Kidney (tissue), 13 donors: ENCODE measurements at regions not wholly inside any gene's neighbourhood (a gene's known extent, or its start where the extent isn't known, plus 50 kb on each side); places are given as distances from the start of the nearest gene placed in this dataset.

Experiments
- DNase-seq, 5 donors: peaks; one replicate each; pipeline ENCODE4 v3.0.0-alpha.2; 2013 to 2020
- FAIRE-seq: peaks from 2 replicates; lab custom pipeline; 2012; peaks lifted over from hg19 to GRCh38; lab: Jason Lieb, UNC
- H3K27ac ChIP-seq, 2 donors: one replicate each; pipeline ENCODE4 v1.7.0; 2013; ENCODE audit warnings: low read depth in 2 of 2, low read length in 2 of 2, inconsistent platforms in 1 of 2
- H3K27me3 ChIP-seq: one replicate; pipeline ENCODE4 v1.7.1; 2013; ENCODE audit warnings: low read length, inconsistent platforms; ENCODE audit not compliant: control insufficient read depth, insufficient read depth
- H3K36me3 ChIP-seq, 3 donors: one replicate each; pipeline versions ENCODE4 v1.7.0 to v1.7.1; 2013; ENCODE audit warnings: low read length in 3 of 3, control low read depth in 1 of 3, inconsistent platforms in 1 of 3; ENCODE audit not compliant: insufficient read depth in 3 of 3, control insufficient read depth in 2 of 3
- H3K4me1 ChIP-seq, 3 donors: one replicate each; pipeline versions ENCODE4 v1.7.0 to v1.7.1; 2013; ENCODE audit warnings: low read length in 3 of 3, inconsistent platforms in 1 of 3, low read depth in 1 of 3; ENCODE audit not compliant: control insufficient read depth in 2 of 3, insufficient read depth in 2 of 3
- H3K4me3 ChIP-seq, 3 donors: one replicate each; pipeline versions ENCODE4 v1.7.0 to v1.8.1; 2013; ENCODE audit warnings: low read length in 3 of 3, control low read depth in 1 of 3, inconsistent platforms in 1 of 3
- H3K9ac ChIP-seq, 3 donors: one replicate each; pipeline versions ENCODE4 v1.7.0 to v1.7.1; 2013; ENCODE audit warnings: low read length in 3 of 3, control low read depth in 1 of 3, inconsistent platforms in 1 of 3
- H3K9me3 ChIP-seq, 3 donors: one replicate each; pipeline versions ENCODE4 v1.7.0 to v1.7.1; 2013; ENCODE audit warnings: low read length in 3 of 3, control low read depth in 1 of 3, inconsistent platforms in 1 of 3; ENCODE audit not compliant: control insufficient read depth in 2 of 3, insufficient read depth in 1 of 3
- intact Hi-C: fragments of 100-400 bp; cut with DNase I; formaldehyde crosslinking; loops from one replicate; pipeline ENCODE4 v1.11.1; 2022
- TF ChIP-seq, protein P1 (sequence below): IDR thresholded peaks from 3 replicates; pipeline ENCODE4 v1.5.1; 2012; ENCODE audit warnings: mild to moderate bottlenecking, moderate library complexity, borderline replicate concordance; ENCODE audit not compliant: insufficient read depth; ENCODE audit errors: extremely low read depth
- donor health status: control.
- donor health status: control.
- donor health status: control.
- donor health status: control.
- donor health status: control.
- donor health status: DM: yes; HTN: yes; CAD: no.
- donor health status: Normal renal cell carcinoma (clear cell type).

DNA sequence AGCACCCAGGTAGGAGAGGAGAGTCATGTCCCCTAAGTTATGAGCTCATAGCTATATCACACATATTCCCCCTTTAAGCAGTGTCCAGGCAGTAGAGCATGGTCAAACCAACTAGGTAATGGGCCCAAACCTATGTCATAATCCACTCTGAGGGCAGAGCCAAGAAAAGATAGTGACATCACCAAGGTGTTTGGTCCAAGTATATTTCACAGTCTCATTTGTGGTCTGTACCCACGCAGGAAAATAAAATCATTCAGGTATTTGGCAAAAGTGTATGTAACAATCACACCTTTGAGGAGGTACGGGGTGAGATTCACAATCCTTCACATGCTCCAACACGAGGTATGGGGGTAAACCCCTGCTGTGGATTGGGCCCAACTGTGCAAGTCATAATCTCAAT lies 2112.8 kb downstream of the TP53TG3F start:
- intact Hi-C loops, result no loop called here
- Histone ChIP-seq H3K27me3 (no peaks in the 10 kb centered on the region), H3K27ac (no peak overlapping the region), H3K36me3 (no peaks in the 10 kb centered on the region), H3K9me3 (peaks cover 0 to 4% (median 0%) of the 10 kb centered on the region in 3 donors), H3K4me1 (no peaks in the 10 kb centered on the region), H3K4me3 (no peak overlapping the region), H3K9ac (no peak overlapping the region)
- TF ChIP-seq, protein P1, sequence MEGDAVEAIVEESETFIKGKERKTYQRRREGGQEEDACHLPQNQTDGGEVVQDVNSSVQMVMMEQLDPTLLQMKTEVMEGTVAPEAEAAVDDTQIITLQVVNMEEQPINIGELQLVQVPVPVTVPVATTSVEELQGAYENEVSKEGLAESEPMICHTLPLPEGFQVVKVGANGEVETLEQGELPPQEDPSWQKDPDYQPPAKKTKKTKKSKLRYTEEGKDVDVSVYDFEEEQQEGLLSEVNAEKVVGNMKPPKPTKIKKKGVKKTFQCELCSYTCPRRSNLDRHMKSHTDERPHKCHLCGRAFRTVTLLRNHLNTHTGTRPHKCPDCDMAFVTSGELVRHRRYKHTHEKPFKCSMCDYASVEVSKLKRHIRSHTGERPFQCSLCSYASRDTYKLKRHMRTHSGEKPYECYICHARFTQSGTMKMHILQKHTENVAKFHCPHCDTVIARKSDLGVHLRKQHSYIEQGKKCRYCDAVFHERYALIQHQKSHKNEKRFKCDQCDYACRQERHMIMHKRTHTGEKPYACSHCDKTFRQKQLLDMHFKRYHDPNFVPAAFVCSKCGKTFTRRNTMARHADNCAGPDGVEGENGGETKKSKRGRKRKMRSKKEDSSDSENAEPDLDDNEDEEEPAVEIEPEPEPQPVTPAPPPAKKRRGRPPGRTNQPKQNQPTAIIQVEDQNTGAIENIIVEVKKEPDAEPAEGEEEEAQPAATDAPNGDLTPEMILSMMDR, result no peak
- no peak for FAIRE-seq
- DNase-seq, result no peak

DNA sequence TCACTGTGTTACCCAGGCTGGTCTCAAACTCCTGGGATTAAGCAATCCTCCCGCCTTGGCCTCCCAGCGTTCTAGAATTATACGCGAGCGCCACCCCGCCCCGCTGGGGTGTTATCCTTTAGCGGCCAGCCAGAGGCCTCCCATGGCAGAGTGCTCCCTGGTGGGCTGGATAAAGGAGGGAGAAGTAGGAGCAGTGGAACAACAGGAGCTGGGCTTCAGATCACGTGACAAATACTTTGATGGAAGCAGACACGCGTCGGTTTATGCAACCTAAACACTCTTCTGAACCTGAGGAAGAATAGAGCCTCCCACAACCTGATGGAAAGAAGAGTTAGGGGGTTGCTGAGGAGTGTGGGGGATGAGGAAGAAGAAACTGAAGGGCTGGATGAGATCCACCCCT lies 2114.0 kb downstream of the TP53TG3F start:
- TF ChIP-seq, protein P1, result no peak
- no peak for FAIRE-seq

DNA sequence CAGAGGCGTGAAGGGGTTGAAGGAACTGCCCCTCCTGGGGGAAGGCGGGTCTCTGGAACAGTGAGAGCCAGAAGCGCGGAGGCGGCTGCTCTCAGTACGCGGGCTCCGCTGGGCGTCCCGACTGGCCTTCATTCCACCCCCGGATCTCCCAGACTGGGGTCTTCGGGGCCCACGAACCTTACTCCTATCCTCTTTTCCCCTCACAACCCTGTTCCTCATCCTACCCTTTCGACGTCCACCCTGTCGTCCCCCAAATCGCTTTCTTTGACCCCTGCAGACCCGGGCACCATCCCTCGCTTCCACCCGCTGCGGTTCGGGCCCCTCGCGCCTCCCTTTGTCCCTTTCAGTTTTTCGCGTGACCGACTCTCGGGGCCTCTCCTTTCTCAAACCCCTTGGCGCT lies 2114.6 kb downstream of the TP53TG3F start:
- H3K36me3 ChIP-seq, result no peaks in the 10 kb centered on the region
- no peak overlapping the region for H3K9ac ChIP-seq
- no peak overlapping the region for H3K27ac ChIP-seq
- no peaks in the 10 kb centered on the region for H3K27me3 ChIP-seq
- H3K4me3 ChIP-seq, result no peak overlapping the region
- peaks cover 0 to 4% (median 0%) of the 10 kb centered on the region in 3 donors for H3K9me3 ChIP-seq
- FAIRE-seq (no peak), DNase-seq (no peak)
- TF ChIP-seq, protein P1, result no peak
- H3K4me1 ChIP-seq, result no peaks in the 10 kb centered on the region
- intact Hi-C loops, result no loop called here

More for the DNA sequence above, 2114.0 kb downstream of the TP53TG3F start:
- H3K27ac ChIP-seq, result no peak overlapping the region
- H3K4me3 ChIP-seq, result no peak overlapping the region
- no peak overlapping the region for H3K9ac ChIP-seq
- no peaks in the 10 kb centered on the region for H3K27me3 ChIP-seq
- peaks cover 0 to 4% (median 0%) of the 10 kb centered on the region in 3 donors for H3K9me3 ChIP-seq
- DNase-seq, result no peak
- H3K36me3 ChIP-seq, result no peaks in the 10 kb centered on the region
- no peaks in the 10 kb centered on the region for H3K4me1 ChIP-seq
- intact Hi-C loops, result no loop called here
